ENCODE measurements at regions not wholly inside any gene's neighbourhood (a gene's known extent, or its start where the extent isn't known, plus 50 kb on each side); places are given as distances from the start of the nearest gene placed in this dataset.

- H3K4me3 Mint-ChIP-seq, result no peak overlapping the region
- POLR2A ChIA-PET, result no interaction called here
Measured at GRCh38 chr11:70761094-70761907, 363.0 kb downstream of the CTTN start.

DNA sequence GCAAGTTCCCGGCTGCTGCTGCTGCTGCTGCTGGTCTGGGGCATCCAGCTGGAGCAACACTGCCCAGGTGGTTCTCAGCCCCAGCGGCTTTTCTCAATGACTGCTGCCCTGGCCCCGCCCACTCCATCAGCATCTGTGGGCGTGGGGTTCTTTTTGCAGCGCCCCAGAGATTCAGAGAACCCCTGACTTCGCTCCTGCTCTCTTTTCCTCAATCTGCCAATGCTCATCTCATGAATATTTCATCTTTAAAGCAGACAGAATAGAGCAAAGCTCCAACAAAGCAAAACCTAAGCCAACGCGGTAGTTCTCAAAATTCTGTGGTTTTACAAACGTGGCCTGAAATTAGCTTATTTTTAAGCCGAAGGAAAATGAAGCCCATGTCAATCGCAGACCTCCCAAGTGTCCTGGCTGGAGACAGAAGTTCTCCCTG lies 363.6 kb downstream of the CTTN start:
- Mint-ChIP-seq H3K27ac (no peak overlapping the region), H3K4me3 (no peak overlapping the region), H3K27me3 (no peaks in the 10 kb centered on the region), H3K36me3 (no peaks in the 10 kb centered on the region), H3K9me3 (no peaks in the 10 kb centered on the region), H3K4me1 (peaks cover 5% of the 10 kb centered on the region)
- POLR2A ChIA-PET, result no interaction called here
- DNase-seq (no peak), ATAC-seq (ENCODE audit: low read depth) (no peak)

More at GRCh38 chr11:70761094-70761907, 363.0 kb downstream of the CTTN start:
- no peak overlapping the region for H3K27ac Mint-ChIP-seq
- no peak for DNase-seq
- H3K27me3 Mint-ChIP-seq, result no peaks in the 10 kb centered on the region
- no peaks in the 10 kb centered on the region for H3K9me3 Mint-ChIP-seq
- no peak for ATAC-seq (ENCODE audit: low read depth)
- peaks cover 5% of the 10 kb centered on the region for H3K4me1 Mint-ChIP-seq
- no peaks in the 10 kb centered on the region for H3K36me3 Mint-ChIP-seq

GRCh38 chr11:70762810-70763209 lies 364.5 kb downstream of the CTTN start:
- no peak overlapping the region for H3K27ac Mint-ChIP-seq
- no peaks in the 10 kb centered on the region for H3K36me3 Mint-ChIP-seq
- ATAC-seq (ENCODE audit: low read depth), result no peak
- DNase-seq, result no peak
- H3K4me3 Mint-ChIP-seq, result no peak overlapping the region
- POLR2A ChIA-PET, result no interaction called here
- H3K9me3 Mint-ChIP-seq, result no peaks in the 10 kb centered on the region
- peaks cover 5% of the 10 kb centered on the region for H3K4me1 Mint-ChIP-seq
- H3K27me3 Mint-ChIP-seq, result no peaks in the 10 kb centered on the region

DNA sequence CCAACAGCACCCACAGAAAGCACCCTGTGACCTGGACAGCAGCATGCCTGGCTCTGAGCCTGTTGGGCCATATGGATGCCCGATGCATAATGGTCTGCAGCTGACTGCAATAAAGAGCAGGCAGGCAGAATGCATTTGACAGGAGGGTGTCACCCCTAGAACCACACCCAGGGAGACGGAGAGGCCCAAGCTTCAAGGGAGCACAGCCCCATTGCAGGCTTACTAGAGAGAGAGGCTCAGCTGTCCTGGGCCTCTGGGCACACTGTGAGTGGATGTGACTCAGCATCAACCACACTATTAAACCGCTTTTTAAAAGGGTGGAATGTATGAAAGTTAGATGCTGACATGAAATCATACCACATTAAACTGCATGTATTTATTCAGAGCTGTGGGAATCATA lies 365.3 kb downstream of the CTTN start:
- H3K27ac Mint-ChIP-seq, result no peak overlapping the region
- no peak for ATAC-seq (ENCODE audit: low read depth)
- H3K4me3 Mint-ChIP-seq, result no peak overlapping the region
- H3K9me3 Mint-ChIP-seq, result no peaks in the 10 kb centered on the region
- H3K27me3 Mint-ChIP-seq, result no peaks in the 10 kb centered on the region
- no peak for DNase-seq
- H3K36me3 Mint-ChIP-seq, result no peaks in the 10 kb centered on the region
- POLR2A ChIA-PET, result no interaction called here
- peaks cover 5% of the 10 kb centered on the region for H3K4me1 Mint-ChIP-seq

DNA sequence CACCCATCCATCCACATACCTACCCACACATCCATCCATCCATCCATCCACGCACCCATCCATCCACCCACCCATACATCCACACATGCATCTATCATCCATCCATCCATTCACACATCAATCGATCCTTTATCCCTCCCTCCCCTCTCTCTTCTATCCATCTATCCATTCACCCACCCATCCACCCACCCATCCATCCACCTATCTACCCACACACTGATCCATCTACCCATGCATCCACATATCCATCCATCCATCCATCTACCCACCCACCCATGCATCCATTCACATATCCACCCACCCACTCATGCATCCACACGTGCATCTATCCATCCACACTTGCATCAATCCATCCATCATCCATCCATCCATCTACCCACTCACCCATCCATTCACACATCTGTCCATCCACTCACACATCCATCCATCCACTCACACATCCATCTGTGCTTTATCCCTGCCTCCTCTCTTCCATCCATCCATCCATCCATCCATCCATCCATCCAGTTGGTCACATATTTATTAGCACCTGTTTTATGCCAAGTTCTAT lies 366.1 kb downstream of the CTTN start:
- ATAC-seq (ENCODE audit: low read depth) (no peak), DNase-seq (no peak)
- no peaks in the 10 kb centered on the region for H3K36me3 Mint-ChIP-seq
- no peaks in the 10 kb centered on the region for H3K9me3 Mint-ChIP-seq
- H3K27me3 Mint-ChIP-seq, result no peaks in the 10 kb centered on the region
- peaks cover 5% of the 10 kb centered on the region for H3K4me1 Mint-ChIP-seq
- POLR2A ChIA-PET, result no interaction called here
- peak overlapping the region; percentile 45 for H3K27ac Mint-ChIP-seq
- no peak overlapping the region for H3K4me3 Mint-ChIP-seq

DNA sequence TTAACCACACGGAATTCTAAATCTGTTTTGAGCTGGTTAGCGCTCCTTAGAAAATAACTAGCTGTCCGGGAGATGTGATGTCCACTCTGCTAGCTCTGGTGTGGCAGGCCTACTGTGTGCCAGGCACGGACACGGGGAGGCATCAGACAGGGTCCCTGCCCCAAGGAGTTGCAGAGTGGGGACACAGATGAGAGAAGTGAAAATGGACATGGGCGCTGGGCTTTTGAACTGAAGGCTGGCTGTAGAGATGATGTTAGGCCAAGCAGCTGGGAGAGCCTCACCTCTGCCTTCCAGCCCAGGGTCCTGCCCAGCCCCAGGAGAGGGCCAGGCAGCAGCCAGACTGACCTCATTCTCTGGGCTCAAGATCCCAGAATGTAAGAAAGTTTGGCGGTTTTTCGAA lies 368.6 kb downstream of the CTTN start:
- Mint-ChIP-seq H3K27me3 (no peaks in the 10 kb centered on the region), H3K4me3 (no peak overlapping the region), H3K36me3 (no peaks in the 10 kb centered on the region), H3K9me3 (no peaks in the 10 kb centered on the region), H3K4me1 (peaks cover 5% of the 10 kb centered on the region), H3K27ac (no peak overlapping the region)
- DNase-seq (no peak), ATAC-seq (ENCODE audit: low read depth) (no peak)
- POLR2A ChIA-PET, result no interaction called here

GRCh38 chr11:70768346-70769095 lies 370.2 kb downstream of the CTTN start:
- POLR2A ChIA-PET, result no interaction called here
- peaks cover 5% of the 10 kb centered on the region for H3K4me1 Mint-ChIP-seq
- H3K9me3 Mint-ChIP-seq, result no peaks in the 10 kb centered on the region
- no peak for ATAC-seq (ENCODE audit: low read depth)
- no peak overlapping the region for H3K27ac Mint-ChIP-seq
- no peaks in the 10 kb centered on the region for H3K36me3 Mint-ChIP-seq
- H3K4me3 Mint-ChIP-seq, result no peak overlapping the region
- no peaks in the 10 kb centered on the region for H3K27me3 Mint-ChIP-seq
- no peak for DNase-seq

GRCh38 chr11:70769106-70769505 lies 370.8 kb downstream of the CTTN start:
- Mint-ChIP-seq H3K9me3 (peaks cover 1% of the 10 kb centered on the region), H3K36me3 (no peaks in the 10 kb centered on the region), H3K4me3 (no peak overlapping the region), H3K4me1 (peaks cover 5% of the 10 kb centered on the region), H3K27ac (no peak overlapping the region), H3K27me3 (no peaks in the 10 kb centered on the region)
- DNase-seq, result no peak
- POLR2A ChIA-PET, result no interaction called here
- ATAC-seq (ENCODE audit: low read depth), result no peak

GRCh38 chr11:70769521-70769920 lies 371.2 kb downstream of the CTTN start:
- no peak for ATAC-seq (ENCODE audit: low read depth)
- no peaks in the 10 kb centered on the region for H3K27me3 Mint-ChIP-seq
- no peak overlapping the region for H3K4me3 Mint-ChIP-seq
- H3K4me1 Mint-ChIP-seq, result peaks cover 4% of the 10 kb centered on the region
- peaks cover 1% of the 10 kb centered on the region for H3K9me3 Mint-ChIP-seq
- POLR2A ChIA-PET, result no interaction called here
- no peak for DNase-seq
- H3K36me3 Mint-ChIP-seq, result no peaks in the 10 kb centered on the region
- no peak overlapping the region for H3K27ac Mint-ChIP-seq

DNA sequence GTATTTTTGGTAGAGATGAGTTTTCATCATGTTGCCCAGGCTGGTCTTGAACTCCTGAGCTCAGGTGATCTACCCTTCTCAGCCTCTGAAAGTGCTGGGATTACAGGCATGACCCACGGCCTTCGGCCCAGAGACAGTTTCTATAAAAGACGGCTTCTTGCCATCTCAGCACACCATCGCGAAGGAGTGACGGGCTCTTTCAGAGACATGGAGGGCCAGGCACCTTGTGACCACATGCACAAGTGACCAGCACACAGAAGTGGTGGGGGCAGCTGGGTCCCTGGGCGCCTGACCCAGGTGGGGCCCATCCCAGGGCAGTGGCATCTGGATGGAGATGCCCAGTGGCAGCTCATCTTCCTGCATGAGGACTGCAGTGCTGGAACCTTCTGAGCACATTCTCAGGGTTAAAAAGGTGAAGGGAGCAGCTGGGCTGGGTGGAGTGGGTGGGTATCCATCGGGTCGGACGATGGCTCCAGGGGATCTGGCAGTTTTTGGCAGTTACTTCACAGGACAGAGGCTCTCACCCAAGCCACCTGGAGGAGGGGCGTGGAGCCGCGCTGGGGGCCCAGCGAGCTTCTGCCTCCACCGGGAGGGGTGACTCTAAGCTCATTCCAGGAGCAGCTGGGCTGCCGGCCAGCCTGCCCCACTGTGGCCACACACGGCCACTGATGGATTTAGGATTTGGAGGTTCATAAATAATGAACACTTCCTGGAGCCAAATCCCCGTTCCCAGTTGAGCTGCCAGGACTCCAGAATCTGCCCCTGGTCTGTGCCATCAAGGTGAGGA lies 373.0 kb downstream of the CTTN start:
- peaks cover 1% of the 10 kb centered on the region for H3K9me3 Mint-ChIP-seq
- no peaks in the 10 kb centered on the region for H3K4me1 Mint-ChIP-seq
- POLR2A ChIA-PET, result no interaction called here
- H3K27ac Mint-ChIP-seq, result no peak overlapping the region
- no peaks in the 10 kb centered on the region for H3K36me3 Mint-ChIP-seq
- ATAC-seq (ENCODE audit: low read depth) (no peak), DNase-seq (no peak)
- no peaks in the 10 kb centered on the region for H3K27me3 Mint-ChIP-seq
- H3K4me3 Mint-ChIP-seq, result no peak overlapping the region

DNA sequence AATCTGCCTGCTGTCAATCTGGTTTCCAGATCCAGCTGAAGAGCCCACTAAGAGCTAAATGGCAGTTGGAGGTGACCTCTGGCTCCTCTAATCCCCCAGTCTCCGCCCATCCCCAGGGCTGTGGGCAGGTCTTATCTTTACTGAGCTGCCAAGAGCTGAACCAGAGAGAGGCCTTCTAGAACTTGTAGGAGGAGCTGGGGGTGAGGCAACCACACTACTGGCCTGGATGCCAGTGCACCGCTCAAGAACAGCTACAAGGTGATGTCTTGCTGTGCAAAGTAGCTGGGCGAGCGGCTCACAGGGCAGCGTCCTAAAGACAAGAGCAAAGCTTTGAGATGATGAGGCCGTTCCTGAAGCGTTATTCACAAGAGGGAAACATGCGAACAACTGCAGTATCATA lies 374.6 kb downstream of the CTTN start:
- POLR2A ChIA-PET, result no interaction called here

GRCh38 chr11:70775386-70776075 lies 377.2 kb downstream of the CTTN start:
- POLR2A ChIA-PET, result no interaction called here
- ATAC-seq (ENCODE audit: low read depth) (no peak), DNase-seq (no peak)
- H3K27ac Mint-ChIP-seq, result no peak overlapping the region
- H3K36me3 Mint-ChIP-seq, result no peaks in the 10 kb centered on the region
- H3K27me3 Mint-ChIP-seq, result no peaks in the 10 kb centered on the region
- peaks cover 1% of the 10 kb centered on the region for H3K9me3 Mint-ChIP-seq
- no peaks in the 10 kb centered on the region for H3K4me1 Mint-ChIP-seq
- H3K4me3 Mint-ChIP-seq, result no peak overlapping the region

More for the DNA sequence above, 374.6 kb downstream of the CTTN start:
- Mint-ChIP-seq H3K4me3 (no peak overlapping the region), H3K4me1 (no peaks in the 10 kb centered on the region), H3K27ac (no peak overlapping the region), H3K27me3 (no peaks in the 10 kb centered on the region), H3K36me3 (no peaks in the 10 kb centered on the region), H3K9me3 (peaks cover 1% of the 10 kb centered on the region)
- DNase-seq (no peak), ATAC-seq (ENCODE audit: low read depth) (no peak)

DNA sequence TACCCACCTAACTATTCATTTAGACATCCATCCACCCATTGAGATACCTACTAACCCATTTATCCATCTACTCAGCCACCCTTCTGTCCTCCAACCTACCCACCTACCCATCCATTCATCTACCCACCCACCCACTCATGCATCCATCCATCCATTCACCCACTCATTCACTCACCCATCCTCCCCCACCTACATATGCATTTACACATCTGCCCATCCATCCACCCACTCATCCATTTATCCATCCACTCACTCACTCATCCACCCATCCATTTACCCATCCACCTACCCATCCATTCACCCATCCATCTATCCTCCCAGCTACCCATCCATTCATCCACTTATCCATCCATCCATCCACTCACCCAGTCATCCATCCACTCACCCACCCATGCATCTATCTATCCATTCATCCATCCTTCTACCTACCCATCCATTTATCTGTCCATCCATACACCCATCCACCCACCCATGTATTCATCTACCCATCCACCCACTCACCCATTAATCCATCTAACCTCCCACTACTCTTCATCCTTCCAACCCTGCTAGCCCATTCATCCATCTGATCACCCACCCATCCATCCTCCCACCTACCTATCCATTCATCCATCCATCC lies 378.7 kb downstream of the CTTN start:
- no peak for DNase-seq
- Mint-ChIP-seq H3K9me3 (peaks cover 1% of the 10 kb centered on the region), H3K27me3 (no peaks in the 10 kb centered on the region), H3K4me3 (no peak overlapping the region), H3K36me3 (no peaks in the 10 kb centered on the region), H3K4me1 (no peaks in the 10 kb centered on the region), H3K27ac (no peak overlapping the region)
- POLR2A ChIA-PET, result no interaction called here
- ATAC-seq (ENCODE audit: low read depth), result no peak

All from activated naive CD8-positive, alpha-beta T cell treated with anti-CD3 and anti-CD28 coated beads, Interleukin-2, amount 10 ng/mL, durations not matched to agents 7 days and 5 days (primary cell).